Activated CD4-positive, alpha-beta T cell treated with anti-CD3 and anti-CD28 coated beads for 36 hours (primary cell): ENCODE measurements at regions not wholly inside any gene's neighbourhood (a gene's known extent, or its start where the extent isn't known, plus 50 kb on each side); places are given as distances from the start of the nearest gene placed in this dataset.

Experiments
- ATAC-seq: fragments of 200-7000 bp; cut with Tn5 transposase; one replicate; pipeline ENCODE4 v1.10.0; 2021; ENCODE audit warnings: mild to moderate bottlenecking, moderate library complexity
- CTCF ChIA-PET: fragments of 350-600 bp; sonication (Branson Sonifier 250); formaldehyde crosslinking; loops from one replicate; lab custom pipeline; 2021; ENCODE audit warnings: antibody characterized with exemption; lab: Charles Lee
- POLR2A ChIA-PET: fragments of 350-600 bp; sonication (Branson Sonifier 250); formaldehyde crosslinking; loops from one replicate; lab custom pipeline; 2021; ENCODE audit warnings: antibody characterized with exemption, inconsistent platforms; lab: Charles Lee
- DNase-seq: peaks from one replicate; pipeline ENCODE4 v3.0.0-alpha.2; 2020
- H3K27ac Mint-ChIP-seq: one replicate; pipeline ENCODE4 v1.8.0; 2021; ENCODE audit warnings: mixed read lengths
- H3K27me3 Mint-ChIP-seq: one replicate; pipeline ENCODE4 v1.8.0; 2021; ENCODE audit warnings: mixed read lengths
- H3K36me3 Mint-ChIP-seq: one replicate; pipeline ENCODE4 v1.8.0; 2021; ENCODE audit warnings: low read depth, mixed read lengths
- H3K4me1 Mint-ChIP-seq: one replicate; pipeline ENCODE4 v1.8.0; 2021; ENCODE audit warnings: mixed read lengths
- H3K4me3 Mint-ChIP-seq: one replicate; pipeline ENCODE4 v1.8.0; 2021; ENCODE audit warnings: mild to moderate bottlenecking, moderate library complexity, mixed read lengths
- H3K9me3 Mint-ChIP-seq: one replicate; pipeline ENCODE4 v1.8.0; 2021; ENCODE audit warnings: low read depth, mixed read lengths
- intact Hi-C, 2 experiments: fragments of 100-400 bp; cut with DNase I in 1 of 2; cut with micrococcal nuclease in 1 of 2; formaldehyde crosslinking; loops; one replicate each; pipeline versions ENCODE4 v1.14.2 to v1.15.1; 2022 to 2024; cut with DNase I, micrococcal nuclease

GRCh38 chr22:27259433-27259832 is 542.1 kb downstream of the MN1 start:
- POLR2A ChIA-PET, result no interaction called here
- DNase-seq (no peak), ATAC-seq (no peak)
- CTCF ChIA-PET, result no interaction called here
- intact Hi-C loops, result no loop called here
- H3K36me3 Mint-ChIP-seq, result peaks cover 3% of the 10 kb centered on the region
- H3K4me3 Mint-ChIP-seq, result no peak overlapping the region
- peaks cover 11% of the 10 kb centered on the region for H3K27me3 Mint-ChIP-seq
- peaks cover 10% of the 10 kb centered on the region for H3K9me3 Mint-ChIP-seq
- H3K27ac Mint-ChIP-seq, result no peak overlapping the region
- H3K4me1 Mint-ChIP-seq, result no peaks in the 10 kb centered on the region

DNA sequence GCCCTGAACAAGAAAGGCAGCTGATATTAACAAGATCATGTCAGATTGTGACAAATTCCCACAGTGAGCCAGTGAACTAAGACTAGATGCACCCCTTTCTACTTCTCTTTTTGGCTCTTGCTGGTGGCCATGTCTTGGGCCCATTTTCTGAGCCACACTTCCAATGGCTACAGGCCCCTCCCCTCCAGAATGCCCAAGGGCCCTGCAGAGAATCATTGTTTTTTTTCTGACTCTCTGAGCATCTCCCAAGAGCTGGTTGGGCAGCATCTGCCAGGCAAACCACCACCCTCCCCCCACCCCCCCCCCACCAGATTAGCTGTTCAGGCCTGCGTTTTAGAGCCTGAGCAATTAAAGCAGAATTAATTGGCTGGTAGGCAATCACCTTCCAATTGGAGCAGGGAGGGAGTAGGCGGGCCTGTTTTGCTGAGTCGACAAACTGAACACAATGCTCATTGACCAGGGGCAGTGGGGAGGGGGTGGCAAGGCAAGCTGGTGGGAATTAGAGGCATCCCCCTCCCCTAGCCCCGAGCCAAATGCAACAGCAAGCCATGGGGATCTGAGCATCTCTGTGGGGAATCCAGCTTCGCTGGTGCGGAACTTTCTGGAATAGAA is 541.4 kb downstream of the MN1 start:
- Mint-ChIP-seq H3K4me3 (no peak overlapping the region), H3K9me3 (peaks cover 10% of the 10 kb centered on the region), H3K27ac (no peak overlapping the region), H3K4me1 (no peaks in the 10 kb centered on the region), H3K36me3 (peaks cover 3% of the 10 kb centered on the region), H3K27me3 (peaks cover 11% of the 10 kb centered on the region)
- intact Hi-C loops, result no loop called here
- no peak for DNase-seq
- no peak for ATAC-seq
- CTCF ChIA-PET, result no interaction called here
- POLR2A ChIA-PET, result no interaction called here

DNA sequence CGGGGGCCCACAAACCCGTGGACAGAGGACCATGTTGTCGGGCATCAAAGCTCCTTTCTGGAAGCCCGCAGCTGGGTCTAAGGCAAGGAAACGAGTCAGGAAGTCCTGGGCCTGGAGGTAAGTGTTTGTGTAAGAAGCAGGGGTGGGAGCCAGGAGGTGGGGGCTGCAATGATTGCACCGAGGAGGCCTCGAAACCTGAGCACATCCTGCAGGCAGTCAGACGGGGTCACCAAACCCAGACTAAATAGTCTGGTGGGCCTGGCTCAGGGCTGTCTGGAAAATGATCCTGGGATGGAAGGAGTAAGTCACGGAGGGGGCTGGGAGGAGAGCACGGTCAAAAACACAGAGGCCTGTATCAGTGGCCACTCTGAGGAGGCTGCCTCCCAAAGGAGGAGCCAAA is 539.2 kb downstream of the MN1 start:
- ATAC-seq, result no peak
- CTCF ChIA-PET, result no interaction called here
- H3K36me3 Mint-ChIP-seq, result no peaks in the 10 kb centered on the region
- H3K4me1 Mint-ChIP-seq, result no peaks in the 10 kb centered on the region
- peaks cover 4% of the 10 kb centered on the region for H3K9me3 Mint-ChIP-seq
- peaks cover 11% of the 10 kb centered on the region for H3K27me3 Mint-ChIP-seq
- no peak overlapping the region for H3K4me3 Mint-ChIP-seq
- no peak overlapping the region for H3K27ac Mint-ChIP-seq
- intact Hi-C loops, result no loop called here
- POLR2A ChIA-PET, result interaction anchor here (0.5 kb wide), 1 partner anchor 930 kb away, joined by 3 read pairs; no protein-coding TSS in a partner anchor
- DNase-seq, result no peak

DNA sequence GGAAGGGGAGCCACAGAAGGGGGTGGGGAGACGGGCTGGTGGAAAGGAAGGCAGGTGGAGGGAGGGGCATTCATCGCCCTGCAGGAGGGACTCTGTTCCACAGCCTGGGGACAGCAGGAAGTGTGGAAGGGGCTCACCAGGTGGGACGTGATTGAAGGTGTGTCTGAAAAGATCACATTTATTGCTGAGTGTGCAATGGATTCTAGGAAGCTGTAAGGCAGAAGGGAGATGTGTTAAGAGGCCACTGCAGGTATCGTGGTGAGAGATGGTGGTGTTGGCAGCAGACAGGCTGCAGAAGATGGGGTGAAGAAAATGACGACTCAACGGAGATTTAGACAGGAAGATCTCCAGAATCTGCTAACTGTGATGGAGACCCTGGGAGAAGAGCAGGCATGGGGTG is 537.4 kb downstream of the MN1 start:
- POLR2A ChIA-PET, result no interaction called here
- intact Hi-C loops, result no loop called here
- CTCF ChIA-PET, result no interaction called here

DNA sequence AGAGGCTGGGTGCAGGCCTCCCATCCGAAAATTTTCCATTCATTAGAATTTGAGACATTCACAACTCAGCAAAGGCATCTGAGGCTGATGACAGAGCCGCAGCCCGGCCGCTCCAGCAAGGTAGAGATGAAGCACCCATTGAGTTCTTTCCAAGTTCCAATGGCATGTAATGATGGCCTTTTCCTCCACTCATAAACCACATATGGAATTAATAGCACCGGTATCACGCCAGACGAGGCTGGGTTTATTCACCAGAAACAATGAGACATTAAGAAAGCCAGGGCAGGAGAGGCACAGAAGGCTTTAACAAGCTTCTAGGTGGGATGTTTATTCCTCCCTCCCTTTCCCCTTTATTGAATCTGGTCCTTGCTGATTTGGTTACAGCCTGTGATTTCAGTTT is 534.4 kb downstream of the MN1 start:
- CTCF ChIA-PET, result interaction anchor here (0.6 kb wide), 1 partner anchor 618 kb away, joined by 3 read pairs; no protein-coding TSS in a partner anchor
- Mint-ChIP-seq H3K36me3 (no peaks in the 10 kb centered on the region), H3K9me3 (no peaks in the 10 kb centered on the region), H3K4me3 (no peak overlapping the region), H3K27me3 (peaks cover 19% of the 10 kb centered on the region), H3K4me1 (no peaks in the 10 kb centered on the region), H3K27ac (no peak overlapping the region)
- DNase-seq, result no peak
- POLR2A ChIA-PET, result interaction anchor here (0.6 kb wide), 1 partner anchor 1747 kb away, joined by 3 read pairs; no protein-coding TSS in a partner anchor
- ATAC-seq, result no peak
- intact Hi-C loops, result no loop called here

More for the DNA sequence above, 537.4 kb downstream of the MN1 start:
- no peak for ATAC-seq
- DNase-seq, result no peak
- Mint-ChIP-seq H3K36me3 (no peaks in the 10 kb centered on the region), H3K27me3 (peaks cover 14% of the 10 kb centered on the region), H3K9me3 (no peaks in the 10 kb centered on the region), H3K27ac (no peak overlapping the region), H3K4me3 (no peak overlapping the region), H3K4me1 (no peaks in the 10 kb centered on the region)

DNA sequence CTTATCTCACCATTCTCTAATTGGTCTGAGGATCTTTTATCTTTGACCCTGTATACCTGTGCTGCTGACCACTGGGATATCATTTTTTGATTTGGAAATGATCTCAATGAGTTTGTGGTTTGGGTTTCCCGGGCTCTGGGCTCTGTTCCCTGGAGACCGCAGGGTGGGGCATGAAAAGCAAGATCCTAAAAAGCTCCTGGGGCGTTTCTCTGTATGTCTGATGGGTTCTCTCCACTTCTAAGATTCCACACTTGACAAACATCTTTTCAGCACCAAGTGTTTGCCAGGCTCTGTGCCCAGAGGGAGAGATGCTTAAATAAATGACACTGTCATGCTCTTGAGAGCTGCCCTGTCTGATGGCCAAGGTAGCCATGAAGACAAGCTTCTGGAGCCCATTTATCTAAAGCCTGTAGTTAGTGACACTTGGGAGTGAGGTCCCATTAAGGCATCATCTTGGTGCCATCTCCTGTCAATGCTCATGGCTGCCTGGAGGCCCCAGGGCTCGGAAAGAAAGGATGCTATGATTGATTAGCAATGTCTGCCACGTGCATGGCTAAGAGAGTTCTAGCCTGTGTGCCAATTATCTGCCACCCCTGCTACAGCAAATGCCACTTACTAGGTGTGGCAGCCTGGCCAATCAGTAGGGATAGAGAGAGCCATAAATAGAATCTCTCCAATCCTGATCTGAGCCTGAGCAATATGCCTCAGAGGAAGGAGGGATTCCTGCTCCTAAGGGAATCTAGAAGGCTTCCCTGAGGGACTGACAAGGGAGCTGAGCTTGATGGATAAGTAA is 531.6 kb downstream of the MN1 start:
- Mint-ChIP-seq H3K27ac (no peak overlapping the region), H3K4me1 (no peaks in the 10 kb centered on the region), H3K36me3 (no peaks in the 10 kb centered on the region), H3K9me3 (no peaks in the 10 kb centered on the region), H3K27me3 (peaks cover 23% of the 10 kb centered on the region), H3K4me3 (no peak overlapping the region)
- intact Hi-C loops, result no loop called here
- ChIA-PET POLR2A (no interaction called here), CTCF (no interaction called here)
- ATAC-seq (no peak), DNase-seq (no peak)

DNA sequence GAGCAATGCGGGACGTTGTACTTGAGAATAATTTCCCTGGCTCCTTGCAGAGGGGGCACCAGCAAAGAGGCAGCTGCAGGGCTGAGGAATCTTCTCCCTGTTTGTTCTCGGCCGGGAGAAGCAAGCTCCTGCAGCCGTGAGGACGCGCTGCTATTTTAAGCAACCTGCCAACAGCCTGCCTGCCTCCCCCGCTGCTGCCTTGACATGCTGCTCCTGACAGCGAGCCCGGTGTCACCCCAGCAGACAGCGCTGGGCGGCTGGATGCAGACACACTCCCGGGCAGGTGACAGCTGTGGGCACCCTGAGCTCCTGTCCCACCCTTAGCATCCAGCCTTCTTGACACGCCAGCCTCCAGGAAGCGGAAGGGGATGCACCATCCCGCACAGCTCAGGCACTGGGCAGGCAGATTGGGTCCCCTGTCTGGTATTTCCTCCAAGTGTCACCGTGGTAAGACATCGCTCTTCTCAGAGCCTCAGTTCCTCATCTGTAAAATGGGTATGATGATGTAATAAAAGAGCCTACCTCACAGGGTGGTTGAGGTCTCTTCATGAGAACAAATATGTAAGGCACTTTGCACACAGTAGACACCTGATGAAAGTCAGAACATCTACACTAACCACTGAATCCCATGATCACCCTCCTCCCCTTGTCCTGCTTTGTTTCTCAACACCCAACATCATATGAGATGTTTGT is 530.6 kb downstream of the MN1 start:
- ChIA-PET CTCF (interaction anchor here (0.8 kb wide), 1 partner anchor 1230 kb away, joined by 3 read pairs; no protein-coding TSS in a partner anchor), POLR2A (no interaction called here)
- Mint-ChIP-seq H3K9me3 (no peaks in the 10 kb centered on the region), H3K4me3 (no peak overlapping the region), H3K4me1 (no peaks in the 10 kb centered on the region), H3K27ac (no peak overlapping the region), H3K36me3 (no peaks in the 10 kb centered on the region), H3K27me3 (peaks cover 27% of the 10 kb centered on the region)
- ATAC-seq (no peak), DNase-seq (no peak)
- intact Hi-C loops, result no loop called here

- H3K36me3 Mint-ChIP-seq, result no peaks in the 10 kb centered on the region
- no peaks in the 10 kb centered on the region for H3K4me1 Mint-ChIP-seq
- intact Hi-C loops, result no loop called here
- ATAC-seq, result no peak
- DNase-seq, result no peak
- no peaks in the 10 kb centered on the region for H3K9me3 Mint-ChIP-seq
- peaks cover 29% of the 10 kb centered on the region for H3K27me3 Mint-ChIP-seq
- CTCF ChIA-PET, result interaction anchor here (0.6 kb wide), 2 partner anchors 211 to 943 kb away, joined by 3 to 4 read pairs; no protein-coding TSS in a partner anchor
- H3K4me3 Mint-ChIP-seq, result no peak overlapping the region
- POLR2A ChIA-PET, result no interaction called here
- H3K27ac Mint-ChIP-seq, result no peak overlapping the region
Observed at GRCh38 chr22:27273436-27273835, 528.1 kb downstream of the MN1 start.

DNA sequence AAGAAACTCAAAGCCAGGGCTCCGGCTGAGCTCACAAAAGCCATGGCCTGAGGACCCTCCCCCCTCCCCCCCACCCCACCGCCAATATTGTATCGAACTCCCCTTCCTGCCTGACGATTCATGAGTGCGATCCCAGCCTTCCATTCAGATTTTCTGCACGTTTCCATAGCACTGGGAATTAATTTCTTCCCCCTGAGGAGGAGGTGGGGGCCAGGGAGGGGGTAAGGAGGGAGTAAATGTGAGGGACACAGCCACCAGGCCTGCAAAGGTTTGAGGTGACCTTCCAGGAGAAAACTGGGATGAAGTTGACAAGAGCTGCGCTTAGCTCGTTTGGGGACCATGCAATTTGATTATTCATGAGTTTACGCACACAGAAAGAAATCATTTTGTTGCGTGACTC is 527.7 kb downstream of the MN1 start:
- CTCF ChIA-PET, result interaction anchor here (0.6 kb wide), 1 partner anchor 211 kb away, joined by 4 read pairs; no protein-coding TSS in a partner anchor
- POLR2A ChIA-PET, result no interaction called here
- intact Hi-C loops, result no loop called here
- no peak for DNase-seq
- Mint-ChIP-seq H3K9me3 (no peaks in the 10 kb centered on the region), H3K27me3 (peaks cover 30% of the 10 kb centered on the region), H3K4me3 (no peak overlapping the region), H3K36me3 (no peaks in the 10 kb centered on the region), H3K27ac (no peak overlapping the region), H3K4me1 (no peaks in the 10 kb centered on the region)
- no peak for ATAC-seq

DNA sequence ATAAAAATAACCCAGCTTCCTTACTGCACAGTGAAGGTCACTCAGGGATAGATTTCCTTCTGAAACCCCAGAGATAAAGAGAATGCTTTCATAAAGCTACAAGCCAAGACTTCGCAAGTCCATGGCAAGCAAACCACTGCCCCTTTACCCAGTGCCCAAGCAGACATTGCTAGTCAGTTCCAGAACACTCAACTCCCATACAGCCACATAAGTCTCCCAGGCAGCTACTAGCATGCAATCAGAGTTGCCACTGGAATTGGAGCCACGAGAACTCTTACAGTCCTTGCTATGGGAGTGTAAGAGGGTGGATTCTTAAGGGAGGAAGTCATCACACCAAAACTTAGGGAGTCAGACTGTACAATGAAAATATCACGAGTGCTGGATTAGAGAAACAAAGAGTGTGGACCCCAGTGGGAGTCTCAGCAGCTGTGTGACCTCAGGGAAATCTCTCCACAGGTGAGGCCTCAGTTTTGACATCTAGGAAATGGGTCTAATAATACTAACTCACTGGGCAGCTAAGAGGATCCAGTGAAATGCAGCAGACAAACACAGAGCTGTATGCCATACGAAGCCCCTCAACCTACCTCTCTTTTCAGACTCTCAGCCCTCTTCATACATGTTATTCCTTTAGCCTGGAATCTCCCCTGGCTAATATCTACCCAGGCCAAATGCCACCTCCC is 526.6 kb downstream of the MN1 start:
- intact Hi-C loops, result no loop called here
- ChIA-PET CTCF (interaction anchor here (0.6 kb wide), 1 partner anchor 408 kb away, joined by 3 read pairs; no protein-coding TSS in a partner anchor), POLR2A (no interaction called here)
- Mint-ChIP-seq H3K27ac (no peak overlapping the region), H3K27me3 (peaks cover 31% of the 10 kb centered on the region), H3K36me3 (no peaks in the 10 kb centered on the region), H3K4me3 (no peak overlapping the region), H3K9me3 (no peaks in the 10 kb centered on the region), H3K4me1 (no peaks in the 10 kb centered on the region)
- ATAC-seq, result no peak
- no peak for DNase-seq

DNA sequence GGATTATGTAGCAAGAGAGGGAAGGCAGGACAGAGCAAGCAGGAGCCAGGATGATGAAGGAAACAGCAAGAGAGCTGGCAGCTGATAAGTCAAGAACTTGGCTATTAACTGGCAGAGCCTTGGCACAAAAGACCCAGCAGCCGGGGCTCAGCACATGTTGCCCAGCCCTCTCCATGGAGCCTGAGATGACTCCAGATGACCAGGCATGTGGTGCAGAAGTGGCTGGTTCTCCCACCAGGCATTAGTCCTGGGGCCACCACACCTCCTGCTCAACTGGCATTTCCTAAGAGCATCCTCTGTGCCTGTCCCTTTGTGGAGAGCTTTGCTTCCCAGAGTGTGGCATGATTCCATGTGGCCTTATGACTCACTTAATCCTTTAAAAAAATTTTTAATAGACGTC is 522.6 kb downstream of the MN1 start:
- CTCF ChIA-PET, result no interaction called here
- Mint-ChIP-seq H3K4me3 (no peak overlapping the region), H3K9me3 (peaks cover 2% of the 10 kb centered on the region), H3K4me1 (no peaks in the 10 kb centered on the region), H3K27me3 (peaks cover 17% of the 10 kb centered on the region), H3K36me3 (no peaks in the 10 kb centered on the region), H3K27ac (no peak overlapping the region)
- POLR2A ChIA-PET, result no interaction called here
- DNase-seq (no peak), ATAC-seq (no peak)
- intact Hi-C loops, result no loop called here
